K562 (cell line): ENCODE measurements at regions not wholly inside any gene's neighbourhood (a gene's known extent, or its start where the extent isn't known, plus 50 kb on each side); places are given as distances from the start of the nearest gene placed in this dataset.

Source experiments
- ATAC-seq: fragments of 200-7000 bp; cut with Tn5 transposase; 3 replicates; pipeline ENCODE4 v1.9.1; 2020; ENCODE audit warnings: moderate library complexity
- BruUV-seq: library from RNA; stranded (reverse); fragments of 400-500 nt; replicated peaks from 2 replicates; lab custom pipeline; 2021; lab: Mats Ljungman, UMichigan
- CTCF ChIA-PET: fragments of 300-600 bp; formaldehyde crosslinking; extraction: SDS; loops from one replicate; lab custom pipeline; 2021; ENCODE audit warnings: low intra/inter-chr PET ratio; lab: Yijun Ruan, JAX
- POLR2A ChIA-PET: fragments of 300-600, 350-650 bp; sonication (Branson Sonifier 250); formaldehyde crosslinking; extraction: SDS; loops from one replicate; lab custom pipeline; 2021; ENCODE audit warnings: antibody characterized with exemption, inconsistent platforms; lab: Yijun Ruan, JAX
- DNase-seq, 4 experiments: peaks; one replicate each; pipeline versions ENCODE4 v3.0.0 to v3.0.0-alpha.2; 2011 to 2018; ENCODE audit warnings: low spot score in 3 of 4, mixed read lengths in 3 of 4; ENCODE audit errors: extremely low read depth in 1 of 4
- FAIRE-seq: peaks from 2 replicates; lab custom pipeline; 2011; peaks lifted over from hg19 to GRCh38; lab: Jason Lieb, UNC
- H2AFZ ChIP-seq: 2 replicates; pipeline ENCODE4 v1.6.0; 2011; ENCODE audit warnings: low read depth, low read length, control low read depth, inconsistent platforms
- H3K27ac ChIP-seq: fragments of 200-600 bp; 3 replicates; pipeline ENCODE4 v1.8.0; 2011; ENCODE audit warnings: low read depth, mild to moderate bottlenecking, control low read depth, inconsistent platforms, low read length, moderate library complexity, mixed read lengths; ENCODE audit errors: extremely low read depth
- H3K27me3 ChIP-seq, 2 experiments: fragments of 300-600 bp in 1 of 2; 2 replicates in 1 of 2; 3 replicates in 1 of 2; pipeline versions ENCODE4 v1.6.0 to v1.8.0; 2011; ENCODE audit warnings: inconsistent platforms in 2 of 2, low read length in 2 of 2, mild to moderate bottlenecking in 1 of 2, mixed read lengths in 1 of 2, moderate library complexity in 1 of 2; ENCODE audit not compliant: control insufficient read depth in 2 of 2, insufficient read depth in 2 of 2
- H3K36me3 ChIP-seq: fragments of 300-600 bp; 3 replicates; pipeline ENCODE4 v1.8.0; 2011; ENCODE audit warnings: mild to moderate bottlenecking, low read length, inconsistent platforms; ENCODE audit not compliant: control insufficient read depth, insufficient read depth
- H3K4me1 ChIP-seq, 2 experiments: fragments of 200-600 bp in 1 of 2; replicated peaks in 1 of 2; 2 replicates in 1 of 2; 3 replicates in 1 of 2; pipeline versions ENCODE4 v1.5.1 to v1.8.0; 2011; ENCODE audit warnings: inconsistent platforms in 2 of 2, low read length in 2 of 2, mild to moderate bottlenecking in 1 of 2, mixed read lengths in 1 of 2, moderate library complexity in 1 of 2; ENCODE audit not compliant: control insufficient read depth in 2 of 2, insufficient read depth in 2 of 2
- H3K4me2 ChIP-seq: 2 replicates; pipeline ENCODE4 v1.6.1; 2011; ENCODE audit warnings: low read length, control low read depth, inconsistent platforms, mixed read lengths; ENCODE audit not compliant: insufficient read depth
- H3K4me3 ChIP-seq: fragments of 200-600 bp; sonication (generic), shearing (Covaris generic); 2 replicates; pipeline ENCODE4 v1.5.1; 2016; ENCODE audit warnings: control low read depth, inconsistent platforms
- H3K79me2 ChIP-seq: fragments of 200-600 bp; 3 replicates; pipeline ENCODE4 v1.8.0; 2011; ENCODE audit warnings: low read length, inconsistent platforms; ENCODE audit not compliant: control insufficient read depth, insufficient read depth
- H3K9ac ChIP-seq, 2 experiments: 2 replicates each; pipeline versions ENCODE4 v1.6.0 to v1.6.1; 2011; ENCODE audit warnings: low read depth in 2 of 2, low read length in 2 of 2, control low read depth in 1 of 2, inconsistent platforms in 1 of 2, mild to moderate bottlenecking in 1 of 2, mixed read lengths in 1 of 2; ENCODE audit not compliant: insufficient read depth in 1 of 2
- H3K9me1 ChIP-seq: one replicate; pipeline ENCODE4 v1.6.0; 2011; ENCODE audit warnings: inconsistent platforms, mild to moderate bottlenecking, low read length, moderate library complexity; ENCODE audit not compliant: control insufficient read depth, insufficient read depth
- H3K9me3 ChIP-seq: replicated peaks from 2 replicates; pipeline ENCODE4 v1.5.1; 2011; ENCODE audit warnings: low read depth, low read length, inconsistent platforms; ENCODE audit not compliant: control insufficient read depth, insufficient read depth
- H4K20me1 ChIP-seq: replicated peaks from 2 replicates; pipeline ENCODE4 v1.6.1; 2011; ENCODE audit warnings: low read length, inconsistent platforms, mixed read lengths; ENCODE audit not compliant: control insufficient read depth, insufficient read depth
- IFI16 ChIP-seq: fragments of 250-450 bp; sonication (Bioruptor Pico); IDR thresholded peaks from 2 replicates; pipeline ENCODE4 v2.1.2; 2022; ENCODE audit warnings: mild to moderate bottlenecking, inconsistent platforms
- SRF ChIP-seq, 2 experiments: fragments of 250-450, 450-650 bp in 1 of 2; sonication (Bioruptor Pico) in 1 of 2; sonication (generic) in 1 of 2; formaldehyde crosslinking; IDR thresholded peaks; 2 replicates each; pipeline versions ENCODE4 v1.5.0 to v1.5.1; 2020 to 2022; ENCODE audit warnings: mild to moderate bottlenecking in 1 of 2, missing genetic modification reagents in 1 of 2
- TRIM28 ChIP-seq: fragments of 450-650 bp; IDR thresholded peaks from 2 replicates; pipeline ENCODE4 v1.6.1; 2017
- WGBS: fragments of 100-300 bp; shearing (Covaris generic); methylation state at CpG from one replicate; pipeline ENCODE4 v1.1.6; 2016; ENCODE audit warnings: low coverage, mixed read lengths; ENCODE audit not compliant: insufficient coverage; ENCODE audit errors: missing lambda C conversion rate; 5-methylcytosine and 5-hydroxymethylcytosine counted together
- in situ Hi-C: fragments of 300-500 bp; cut with MboI; formaldehyde crosslinking; loops from 4 replicates; pipeline ENCODE4 v1.15.0; 2018; ENCODE audit warnings: inconsistent platforms, mixed read lengths
- intact Hi-C: fragments of 100-400 bp; cut with micrococcal nuclease; formaldehyde crosslinking; loops from 2 replicates; pipeline ENCODE4 v1.14.2; 2022
- TF ChIP-seq, protein P1 (sequence below), 2 experiments: fragments of 450-650 bp in 1 of 2; sonication (generic) in 1 of 2; formaldehyde crosslinking; conservative IDR thresholded peaks; 2 replicates each; pipeline versions ENCODE4 v1.4.0 to v1.8.1; 2020 to 2022; ENCODE audit warnings: mild to moderate bottlenecking in 1 of 2, missing genetic modification reagents in 1 of 2
- TF ChIP-seq, protein P2 (sequence below): fragments of 250-450 bp; sonication (Bioruptor Pico); IDR thresholded peaks from 2 replicates; pipeline ENCODE4 v1.9.0; 2021; ENCODE audit warnings: mild to moderate bottlenecking

GRCh38 chr16:86672179-86672863, 94.0 kb downstream of the FOXL1 start:
- H3K9me1 ChIP-seq: no peaks in the 10 kb centered on the region
- no TSS peak for BruUV-seq
- peaks cover 16 to 52% of the 10 kb centered on the region in 2 experiments; a peak in 4 of 5 replicates for H3K27me3 ChIP-seq
- no peaks in the 10 kb centered on the region for H3K9me3 ChIP-seq
- intact Hi-C loops (no loop called here), in situ Hi-C loops (no loop called here)
- POLR2A ChIA-PET: interaction anchor here (0.7 kb wide), 1 partner anchor 14 kb away, joined by 3 read pairs; no protein-coding TSS in a partner anchor
- CTCF ChIA-PET: no interaction called here
- no peak overlapping the region for H3K4me2 ChIP-seq
- no peak overlapping the region for H3K9ac ChIP-seq
- DNase-seq (no peak), ATAC-seq (no peak), FAIRE-seq (no peak)
- no peaks in the 10 kb centered on the region for H3K4me1 ChIP-seq
- no peak overlapping the region for H3K27ac ChIP-seq
- no peaks in the 10 kb centered on the region for H3K79me2 ChIP-seq
- H4K20me1 ChIP-seq: no peaks in the 10 kb centered on the region; the same call in 1 of the 2 replicates
- no peaks in the 10 kb centered on the region for H3K36me3 ChIP-seq
- no peak overlapping the region for H2AFZ ChIP-seq
- no peak overlapping the region for H3K4me3 ChIP-seq
- 0% methylated on average over 14 of the region's 17 CpGs for WGBS
- no peak for TF ChIP-seq TRIM28
- no peak for TF ChIP-seq IFI16 (CRISPR knock-in tag)
- TF ChIP-seq, protein P1, sequence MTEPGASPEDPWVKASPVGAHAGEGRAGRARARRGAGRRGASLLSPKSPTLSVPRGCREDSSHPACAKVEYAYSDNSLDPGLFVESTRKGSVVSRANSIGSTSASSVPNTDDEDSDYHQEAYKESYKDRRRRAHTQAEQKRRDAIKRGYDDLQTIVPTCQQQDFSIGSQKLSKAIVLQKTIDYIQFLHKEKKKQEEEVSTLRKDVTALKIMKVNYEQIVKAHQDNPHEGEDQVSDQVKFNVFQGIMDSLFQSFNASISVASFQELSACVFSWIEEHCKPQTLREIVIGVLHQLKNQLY (CRISPR knock-in tag; conservative IDR thresholded peaks at IDR 0.05): no peak
- TF ChIP-seq, protein P2, sequence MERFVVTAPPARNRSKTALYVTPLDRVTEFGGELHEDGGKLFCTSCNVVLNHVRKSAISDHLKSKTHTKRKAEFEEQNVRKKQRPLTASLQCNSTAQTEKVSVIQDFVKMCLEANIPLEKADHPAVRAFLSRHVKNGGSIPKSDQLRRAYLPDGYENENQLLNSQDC: no peak
- TF ChIP-seq SRF (CRISPR knock-in tag; IDR thresholded peaks at IDR 0.05): no peak
- TF ChIP-seq, all 486 proteins: peak for 0
